ENCODE measurements at regions not wholly inside any gene's neighbourhood (a gene's known extent, or its start where the extent isn't known, plus 50 kb on each side); places are given as distances from the start of the nearest gene placed in this dataset.

- TF ChIP-seq CTCF (IDR thresholded peaks at IDR 0.05) (no peak), POLR2AphosphoS5 (IDR thresholded peaks at IDR 0.05) (no peak), POLR2A (IDR thresholded peaks at IDR 0.05) (no peak), EP300 (IDR thresholded peaks at IDR 0.05; ENCODE audit: low read depth) (no peak)
These were observed 472.2 kb downstream of the SOX6 start for GRCh38 chr11:15884141-15884540.
